HEK293 (cell line): ENCODE measurements at regions not wholly inside any gene's neighbourhood (a gene's known extent, or its start where the extent isn't known, plus 50 kb on each side); places are given as distances from the start of the nearest gene placed in this dataset.

ENCODE experiments used
- CTCF ChIA-PET: fragments of 350-600 bp; formaldehyde crosslinking; extraction: SDS; loops from one replicate; lab custom pipeline; 2021; ENCODE audit warnings: antibody characterized with exemption; lab: Yijun Ruan, JAX
- POLR2A ChIA-PET: fragments of 300-600 bp; formaldehyde crosslinking; extraction: SDS; loops from one replicate; lab custom pipeline; 2020; ENCODE audit warnings: antibody characterized with exemption, inconsistent platforms; lab: Yijun Ruan, JAX
- H3K27ac ChIP-seq: fragments of 200-500 bp; sonication (Bioruptor generic); 2 replicates; pipeline ENCODE4 v1.5.1; 2014; ENCODE audit warnings: low read depth, low read length, control low read depth, inconsistent platforms; ENCODE audit errors: extremely low read depth
- H3K36me3 ChIP-seq, 2 experiments: fragments of 200-500 bp in 1 of 2; sonication (Bioruptor generic) in 1 of 2; 1 replicate in 1 of 2; 2 replicates in 1 of 2; pipeline ENCODE4 v1.5.1; 2014 to 2017; ENCODE audit warnings: inconsistent platforms in 2 of 2, low read length in 2 of 2; ENCODE audit not compliant: control insufficient read depth in 2 of 2, insufficient read depth in 1 of 2
- H3K4me1 ChIP-seq: fragments of 200-500 bp; sonication (Bioruptor generic); 2 replicates; pipeline ENCODE4 v1.5.1; 2014; ENCODE audit warnings: mild to moderate bottlenecking, low read length, inconsistent platforms; ENCODE audit not compliant: control insufficient read depth, insufficient read depth
- H3K4me3 ChIP-seq: 2 replicates; pipeline ENCODE4 v1.5.1; 2011; ENCODE audit warnings: low read depth, mild to moderate bottlenecking, control low read depth, low read length, moderate library complexity
- H3K9me3 ChIP-seq: fragments of 200-500 bp; sonication (Bioruptor generic); 2 replicates; pipeline ENCODE4 v1.5.1; 2014; ENCODE audit warnings: low read depth, low read length, inconsistent platforms; ENCODE audit not compliant: control insufficient read depth, insufficient read depth
- EGR2 ChIP-seq: fragments of 450-650 bp; formaldehyde crosslinking; IDR thresholded peaks from 2 replicates; pipeline ENCODE4 v1.5.1; 2016; ENCODE audit warnings: low read depth, missing biosample characterization, missing genetic modification characterization
- FEZF1 ChIP-seq: fragments of 450-650 bp; formaldehyde crosslinking; IDR thresholded peaks from 2 replicates; pipeline ENCODE4 v1.5.1; 2016; ENCODE audit warnings: missing biosample characterization, missing genetic modification characterization
- HOXA7 ChIP-seq: sonication (generic); formaldehyde crosslinking; IDR thresholded peaks from 2 replicates; pipeline ENCODE4 v1.8.1; 2022; ENCODE audit warnings: missing genetic modification reagents, borderline replicate concordance
- HOXD13 ChIP-seq: sonication (generic); formaldehyde crosslinking; IDR thresholded peaks from 2 replicates; pipeline ENCODE4 v1.8.0; 2022; ENCODE audit warnings: missing genetic modification reagents, borderline replicate concordance
- OVOL3 ChIP-seq: fragments of 450-650 bp; formaldehyde crosslinking; IDR thresholded peaks from 2 replicates; pipeline ENCODE4 v1.5.1; 2016; ENCODE audit warnings: missing biosample characterization, missing genetic modification characterization
- WT1 ChIP-seq: fragments of 450-650 bp; formaldehyde crosslinking; IDR thresholded peaks from 2 replicates; pipeline ENCODE4 v1.5.1; 2016; ENCODE audit warnings: missing biosample characterization, missing genetic modification characterization
- ZFP41 ChIP-seq: fragments of 450-650 bp; formaldehyde crosslinking; IDR thresholded peaks from 2 replicates; pipeline ENCODE4 v1.5.1; 2016; ENCODE audit warnings: missing biosample characterization, missing genetic modification characterization, borderline replicate concordance
- ZNF138 ChIP-seq: fragments of 450-650 bp; formaldehyde crosslinking; IDR thresholded peaks from 2 replicates; pipeline ENCODE4 v1.5.1; 2016; ENCODE audit warnings: missing biosample characterization, missing genetic modification characterization, borderline replicate concordance
- ZNF146 ChIP-seq: fragments of 450-650 bp; formaldehyde crosslinking; IDR thresholded peaks from 2 replicates; pipeline ENCODE4 v1.5.1; 2016; ENCODE audit warnings: missing biosample characterization, missing genetic modification characterization
- ZNF155 ChIP-seq: fragments of 450-650 bp; formaldehyde crosslinking; IDR thresholded peaks from 2 replicates; pipeline ENCODE4 v1.5.1; 2016; ENCODE audit warnings: missing biosample characterization, missing genetic modification characterization
- ZNF157 ChIP-seq: fragments of 450-650 bp; formaldehyde crosslinking; IDR thresholded peaks from 2 replicates; pipeline ENCODE4 v1.5.1; 2016; ENCODE audit warnings: missing biosample characterization, missing genetic modification characterization
- ZNF169 ChIP-seq: fragments of 450-650 bp; formaldehyde crosslinking; IDR thresholded peaks from 2 replicates; pipeline ENCODE4 v1.5.1; 2016; ENCODE audit warnings: missing biosample characterization, missing genetic modification characterization
- ZNF211 ChIP-seq: fragments of 450-650 bp; formaldehyde crosslinking; IDR thresholded peaks from 2 replicates; pipeline ENCODE4 v1.5.1; 2016; ENCODE audit warnings: low read depth, missing biosample characterization, missing genetic modification characterization
- ZNF221 ChIP-seq: fragments of 450-650 bp; formaldehyde crosslinking; IDR thresholded peaks from 2 replicates; pipeline ENCODE4 v1.5.1; 2017; ENCODE audit warnings: missing biosample characterization, missing genetic modification characterization, borderline replicate concordance
- ZNF239 ChIP-seq: fragments of 450-650 bp; formaldehyde crosslinking; IDR thresholded peaks from 2 replicates; pipeline ENCODE4 v1.5.1; 2016; ENCODE audit warnings: missing biosample characterization, missing genetic modification characterization
- ZNF311 ChIP-seq: fragments of 450-650 bp; formaldehyde crosslinking; IDR thresholded peaks from 2 replicates; pipeline ENCODE4 v1.5.1; 2017; ENCODE audit warnings: missing biosample characterization, missing genetic modification characterization, borderline replicate concordance
- ZNF404 ChIP-seq: fragments of 450-650 bp; formaldehyde crosslinking; IDR thresholded peaks from 2 replicates; pipeline ENCODE4 v1.5.1; 2017; ENCODE audit warnings: missing biosample characterization, missing genetic modification characterization
- ZNF423 ChIP-seq: fragments of 450-650 bp; formaldehyde crosslinking; IDR thresholded peaks from 2 replicates; pipeline ENCODE4 v1.5.1; 2016; ENCODE audit warnings: missing biosample characterization, missing genetic modification characterization
- ZNF561 ChIP-seq: fragments of 450-650 bp; IDR thresholded peaks from 2 replicates; pipeline ENCODE4 v1.5.1; 2018; ENCODE audit warnings: missing biosample characterization, missing genetic modification characterization, borderline replicate concordance
- ZNF571 ChIP-seq: fragments of 450-650 bp; formaldehyde crosslinking; IDR thresholded peaks from 2 replicates; pipeline ENCODE4 v1.5.0; 2017; ENCODE audit warnings: missing biosample characterization, missing genetic modification characterization
- ZNF624 ChIP-seq: fragments of 450-650 bp; formaldehyde crosslinking; IDR thresholded peaks from 2 replicates; pipeline ENCODE4 v1.5.1; 2017; ENCODE audit warnings: missing biosample characterization, missing genetic modification characterization
- ZNF664 ChIP-seq: fragments of 450-650 bp; formaldehyde crosslinking; IDR thresholded peaks from 2 replicates; pipeline ENCODE4 v1.5.1; 2016; ENCODE audit warnings: missing biosample characterization, missing genetic modification characterization
- ZNF768 ChIP-seq: fragments of 450-650 bp; formaldehyde crosslinking; IDR thresholded peaks from 2 replicates; pipeline ENCODE4 v1.5.1; 2018; ENCODE audit warnings: missing biosample characterization, mild to moderate bottlenecking, missing genetic modification characterization
- ZNF785 ChIP-seq: fragments of 450-650 bp; formaldehyde crosslinking; IDR thresholded peaks from 2 replicates; pipeline ENCODE4 v1.5.1; 2016; ENCODE audit warnings: missing biosample characterization, missing genetic modification characterization
- ZNF792 ChIP-seq: fragments of 450-650 bp; formaldehyde crosslinking; IDR thresholded peaks from 2 replicates; pipeline ENCODE4 v1.5.1; 2016; ENCODE audit warnings: missing biosample characterization, missing genetic modification characterization
- ZNF843 ChIP-seq: fragments of 450-650 bp; formaldehyde crosslinking; IDR thresholded peaks from 2 replicates; pipeline ENCODE4 v1.5.1; 2016; ENCODE audit warnings: missing biosample characterization, missing genetic modification characterization
- TF ChIP-seq, protein P1 (sequence below): fragments of 450-650 bp; formaldehyde crosslinking; IDR thresholded peaks from 2 replicates; pipeline ENCODE4 v1.5.1; 2016; ENCODE audit warnings: missing biosample characterization, missing genetic modification characterization
- TF ChIP-seq, protein P2 (sequence below): fragments of 450-650 bp; formaldehyde crosslinking; IDR thresholded peaks from 2 replicates; pipeline ENCODE4 v1.5.1; 2016; ENCODE audit warnings: missing biosample characterization, missing genetic modification characterization
- TF ChIP-seq, protein P3 (sequence below): fragments of 450-650 bp; formaldehyde crosslinking; IDR thresholded peaks from 2 replicates; pipeline ENCODE4 v1.5.1; 2016; ENCODE audit warnings: missing biosample characterization, missing genetic modification characterization
- TF ChIP-seq, protein P4 (sequence below): fragments of 450-650 bp; formaldehyde crosslinking; IDR thresholded peaks from 2 replicates; pipeline ENCODE4 v1.5.1; 2016; ENCODE audit warnings: missing biosample characterization, missing genetic modification characterization

DNA sequence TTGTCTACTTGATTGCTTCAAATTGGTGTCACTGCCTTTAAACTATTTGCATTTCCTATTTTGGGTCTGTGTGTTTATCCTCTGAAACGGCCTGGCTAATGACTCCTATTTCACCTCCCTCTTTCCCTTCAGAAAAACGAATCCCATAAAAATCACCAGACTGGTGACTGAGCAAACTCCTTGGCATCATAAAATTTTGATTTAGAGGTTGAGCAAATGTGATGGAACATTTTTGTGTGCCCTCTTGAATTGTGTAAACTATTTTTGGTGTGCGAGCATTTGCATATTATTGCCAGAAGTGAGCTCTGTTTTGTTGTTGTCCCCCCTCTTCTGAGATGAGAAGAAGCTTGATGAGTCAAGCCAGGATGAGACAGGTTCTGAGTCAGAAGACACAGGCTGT is 316.1 kb downstream of the AJAP1 start (continued):
- TF ChIP-seq, protein P1, sequence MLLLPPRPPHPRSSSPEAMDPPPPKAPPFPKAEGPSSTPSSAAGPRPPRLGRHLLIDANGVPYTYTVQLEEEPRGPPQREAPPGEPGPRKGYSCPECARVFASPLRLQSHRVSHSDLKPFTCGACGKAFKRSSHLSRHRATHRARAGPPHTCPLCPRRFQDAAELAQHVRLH (tag by site-specific recombination): no peak
- TF ChIP-seq, protein P2, sequence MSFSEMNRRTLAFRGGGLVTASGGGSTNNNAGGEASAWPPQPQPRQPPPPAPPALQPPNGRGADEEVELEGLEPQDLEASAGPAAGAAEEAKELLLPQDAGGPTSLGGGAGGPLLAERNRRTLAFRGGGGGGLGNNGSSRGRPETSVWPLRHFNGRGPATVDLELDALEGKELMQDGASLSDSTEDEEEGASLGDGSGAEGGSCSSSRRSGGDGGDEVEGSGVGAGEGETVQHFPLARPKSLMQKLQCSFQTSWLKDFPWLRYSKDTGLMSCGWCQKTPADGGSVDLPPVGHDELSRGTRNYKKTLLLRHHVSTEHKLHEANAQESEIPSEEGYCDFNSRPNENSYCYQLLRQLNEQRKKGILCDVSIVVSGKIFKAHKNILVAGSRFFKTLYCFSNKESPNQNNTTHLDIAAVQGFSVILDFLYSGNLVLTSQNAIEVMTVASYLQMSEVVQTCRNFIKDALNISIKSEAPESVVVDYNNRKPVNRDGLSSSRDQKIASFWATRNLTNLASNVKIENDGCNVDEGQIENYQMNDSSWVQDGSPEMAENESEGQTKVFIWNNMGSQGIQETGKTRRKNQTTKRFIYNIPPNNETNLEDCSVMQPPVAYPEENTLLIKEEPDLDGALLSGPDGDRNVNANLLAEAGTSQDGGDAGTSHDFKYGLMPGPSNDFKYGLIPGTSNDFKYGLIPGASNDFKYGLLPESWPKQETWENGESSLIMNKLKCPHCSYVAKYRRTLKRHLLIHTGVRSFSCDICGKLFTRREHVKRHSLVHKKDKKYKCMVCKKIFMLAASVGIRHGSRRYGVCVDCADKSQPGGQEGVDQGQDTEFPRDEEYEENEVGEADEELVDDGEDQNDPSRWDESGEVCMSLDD (tag by site-specific recombination): no peak

DNA sequence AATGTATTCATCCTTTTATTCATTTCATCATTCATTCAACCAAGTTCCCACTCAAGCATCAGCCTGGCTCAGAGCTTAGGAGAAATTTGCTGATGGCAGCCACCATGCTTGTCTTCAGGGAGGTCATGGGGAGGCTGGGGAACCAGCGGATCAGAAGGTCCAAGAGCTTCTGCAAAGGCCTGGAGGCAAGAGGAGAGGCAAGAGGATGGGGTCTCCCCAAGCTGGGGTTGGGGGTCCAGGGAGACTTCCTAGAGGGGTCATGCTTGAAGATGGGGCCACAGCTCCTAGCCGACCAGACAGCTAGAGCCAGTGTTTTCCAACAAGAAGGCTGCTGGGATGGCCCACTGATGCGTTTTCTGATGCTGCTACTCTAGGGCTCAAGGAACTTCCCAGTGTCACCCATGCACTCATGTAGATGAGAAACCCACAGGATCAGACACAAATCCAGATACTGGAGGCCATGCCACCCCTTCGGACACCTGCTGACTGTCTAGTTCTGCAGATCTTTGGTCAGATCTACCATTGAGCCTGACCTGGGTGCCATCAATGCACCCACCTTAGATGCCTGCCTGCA is 315.2 kb downstream of the AJAP1 start:
- Histone ChIP-seq H3K4me1 (no peaks in the 10 kb centered on the region), H3K27ac (no peak overlapping the region)
- CTCF ChIA-PET: no interaction called here
- TF ChIP-seq ZNF423 (tag by site-specific recombination) (no peak), ZNF311 (tag by site-specific recombination) (no peak), ZNF843 (tag by site-specific recombination) (no peak), ZNF239 (tag by site-specific recombination) (no peak), ZNF785 (tag by site-specific recombination) (no peak), ZNF155 (tag by site-specific recombination) (no peak), ZFP41 (tag by site-specific recombination) (no peak), ZNF664 (tag by site-specific recombination) (no peak), ZNF404 (tag by site-specific recombination) (no peak), ZNF561 (tag by site-specific recombination) (no peak), OVOL3 (tag by site-specific recombination) (no peak), HOXA7 (no peak), ZNF624 (tag by site-specific recombination) (no peak)
- TF ChIP-seq, all 188 proteins: peak for 0
- POLR2A ChIA-PET: no interaction called here
- Histone ChIP-seq H3K4me3 (no peak overlapping the region), H3K9me3 (no peaks in the 10 kb centered on the region), H3K36me3 (no peaks in the 10 kb centered on the region)

DNA sequence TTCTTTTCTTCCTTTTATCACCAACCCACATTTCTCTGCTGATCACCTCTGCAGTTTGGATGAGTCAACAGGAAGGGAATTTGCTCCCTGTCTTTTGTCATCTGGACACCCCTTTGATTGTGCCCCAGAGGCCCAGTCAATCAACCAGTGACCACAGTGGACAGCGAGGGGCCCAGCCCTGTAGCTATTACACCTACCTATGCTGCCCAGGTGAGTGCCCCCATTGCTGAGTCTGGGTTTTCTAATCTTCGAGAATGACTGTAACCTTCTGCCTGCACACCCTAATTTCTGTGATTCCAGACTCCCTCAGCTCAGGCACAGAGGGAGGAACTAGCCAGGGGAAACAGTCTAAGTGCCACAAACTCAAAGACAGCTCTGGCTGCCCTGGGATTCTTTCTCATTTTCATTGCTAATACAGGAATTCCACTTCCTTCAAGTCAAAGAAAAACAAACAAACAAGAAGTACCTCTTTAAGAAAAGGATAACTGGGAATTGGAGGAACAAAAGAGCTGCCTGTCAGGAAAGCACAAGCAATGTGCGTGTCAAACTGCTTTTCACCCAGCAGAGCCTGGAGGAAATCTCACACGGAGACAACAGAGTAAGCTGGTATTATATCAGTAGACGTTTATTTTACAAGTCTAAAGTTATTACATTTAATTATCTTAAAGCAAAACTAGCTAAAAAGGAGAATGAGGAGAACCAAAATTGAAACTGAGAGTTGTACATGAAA is 311.1 kb downstream of the AJAP1 start:
- CTCF ChIA-PET: interaction anchor here (0.7 kb wide), 1 partner anchor 9 kb away, joined by 3 read pairs; no protein-coding TSS in a partner anchor
- POLR2A ChIA-PET: no interaction called here
- Histone ChIP-seq H3K36me3 (no peaks in the 10 kb centered on the region), H3K9me3 (no peaks in the 10 kb centered on the region), H3K4me3 (no peak overlapping the region), H3K4me1 (no peaks in the 10 kb centered on the region), H3K27ac (no peak overlapping the region)
- TF ChIP-seq ZNF768 (tag by site-specific recombination): no peak
- no peak for TF ChIP-seq ZNF146 (tag by site-specific recombination)
- TF ChIP-seq, protein P3, sequence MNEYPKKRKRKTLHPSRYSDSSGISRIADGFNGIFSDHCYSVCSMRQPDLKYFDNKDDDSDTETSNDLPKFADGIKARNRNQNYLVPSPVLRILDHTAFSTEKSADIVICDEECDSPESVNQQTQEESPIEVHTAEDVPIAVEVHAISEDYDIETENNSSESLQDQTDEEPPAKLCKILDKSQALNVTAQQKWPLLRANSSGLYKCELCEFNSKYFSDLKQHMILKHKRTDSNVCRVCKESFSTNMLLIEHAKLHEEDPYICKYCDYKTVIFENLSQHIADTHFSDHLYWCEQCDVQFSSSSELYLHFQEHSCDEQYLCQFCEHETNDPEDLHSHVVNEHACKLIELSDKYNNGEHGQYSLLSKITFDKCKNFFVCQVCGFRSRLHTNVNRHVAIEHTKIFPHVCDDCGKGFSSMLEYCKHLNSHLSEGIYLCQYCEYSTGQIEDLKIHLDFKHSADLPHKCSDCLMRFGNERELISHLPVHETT: no peak
- no peak for TF ChIP-seq ZNF211 (tag by site-specific recombination)
- no peak for TF ChIP-seq ZNF169 (tag by site-specific recombination)
- TF ChIP-seq ZNF571 (tag by site-specific recombination): no peak
- no peak for TF ChIP-seq ZNF792
- TF ChIP-seq HOXD13: no peak
- TF ChIP-seq FEZF1 (tag by site-specific recombination): no peak
- no peak for TF ChIP-seq ZNF221 (tag by site-specific recombination)
- TF ChIP-seq, protein P4, sequence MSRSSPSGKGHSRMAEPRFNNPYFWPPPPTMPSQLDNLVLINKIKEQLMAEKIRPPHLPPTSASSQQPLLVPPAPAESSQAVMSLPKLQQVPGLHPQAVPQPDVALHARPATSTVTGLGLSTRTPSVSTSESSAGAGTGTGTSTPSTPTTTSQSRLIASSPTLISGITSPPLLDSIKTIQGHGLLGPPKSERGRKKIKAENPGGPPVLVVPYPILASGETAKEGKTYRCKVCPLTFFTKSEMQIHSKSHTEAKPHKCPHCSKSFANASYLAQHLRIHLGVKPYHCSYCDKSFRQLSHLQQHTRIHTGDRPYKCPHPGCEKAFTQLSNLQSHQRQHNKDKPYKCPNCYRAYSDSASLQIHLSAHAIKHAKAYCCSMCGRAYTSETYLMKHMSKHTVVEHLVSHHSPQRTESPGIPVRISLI (tag by site-specific recombination): no peak
- TF ChIP-seq WT1 (tag by site-specific recombination): no peak
- no peak for TF ChIP-seq ZNF138 (tag by site-specific recombination)
- TF ChIP-seq EGR2: no peak
- no peak for TF ChIP-seq ZNF157 (tag by site-specific recombination)
